ENCODE measurements at regions not wholly inside any gene's neighbourhood (a gene's known extent, or its start where the extent isn't known, plus 50 kb on each side); places are given as distances from the start of the nearest gene placed in this dataset.

- TF ChIP-seq ZNF274 (IDR thresholded peaks at IDR 0.05; ENCODE audit: low read depth, low read length): no peak
- TF ChIP-seq YY1 (IDR thresholded peaks at IDR 0.05; ENCODE audit: insufficient read depth, insufficient read length): no peak
Measured at GRCh38 chr9:74122216-74122615, 374.9 kb upstream of the RORB start.
